ENCODE measurements at regions not wholly inside any gene's neighbourhood (a gene's known extent, or its start where the extent isn't known, plus 50 kb on each side); places are given as distances from the start of the nearest gene placed in this dataset.

- Histone ChIP-seq H3K36me3 (replicated peaks in 1 of 2; ENCODE audit: control insufficient read depth in 1 of 2, insufficient read depth in 2 of 2, low read length in 1 of 2) (no peaks in the 10 kb centered on the region), H3K79me2 (ENCODE audit: insufficient read depth) (peaks cover 57% of the 10 kb centered on the region; the same call in 1 of the 2 replicates), H3F3A (replicated peaks; ENCODE audit: insufficient read depth) (peaks cover 27% of the 10 kb centered on the region), H3K4me2 (peak overlapping the region; percentile 1; the same call in 1 of the 2 replicates), H3K9me2 (no peaks in the 10 kb centered on the region), H3K27me3 (ENCODE audit: insufficient read depth) (no peaks in the 10 kb centered on the region), H4K20me1 (ENCODE audit: insufficient read depth) (no peaks in the 10 kb centered on the region), H3K9ac (no peak overlapping the region), H3K9me3 (no peaks in the 10 kb centered on the region), H3K27ac (ENCODE audit: low read depth in 2 of 2, low read length in 1 of 2) (peak overlapping the region in 1 of 2 experiments; percentile 50; a peak in 2 of 4 replicates), H3K4me1 (ENCODE audit: control insufficient read depth in 1 of 2, insufficient read depth in 2 of 2, low read depth in 1 of 2, low read length in 1 of 2) (peaks cover 5 to 28% of the 10 kb centered on the region in 2 experiments; a peak in 3 of 4 replicates), H2AFZ (ENCODE audit: low read depth) (no peak overlapping the region), H3K4me3 (ENCODE audit: low read depth in 2 of 2, low read length in 1 of 2) (no peak overlapping the region)
- ChIA-PET CTCF (no interaction called here), POLR2A (no interaction called here)
- 73% methylated on average over 2 of the region's 2 CpGs for WGBS (ENCODE audit: low lambda C conversion rate)
- TF ChIP-seq MAX (IDR thresholded peaks at IDR 0.05; ENCODE audit: low read depth) = 0 out of 2 replicates have a peak, but pooled peaks have one; percentile 26
- no peak for TF ChIP-seq ZBTB33 (IDR thresholded peaks at IDR 0.05; ENCODE audit: borderline replicate concordance, low read depth)
- no peak for DNase-seq
Measured at GRCh38 chr2:216319771-216320170, 52.5 kb downstream of the MARCHF4 start.

GRCh38 chr2:216318521-216318874, 53.8 kb downstream of the MARCHF4 start:
- CTCF ChIA-PET = no interaction called here
- no peaks in the 10 kb centered on the region for H3K36me3 ChIP-seq (replicated peaks in 1 of 2; ENCODE audit: control insufficient read depth in 1 of 2, insufficient read depth in 2 of 2, low read length in 1 of 2)
- no peak overlapping the region for H2AFZ ChIP-seq (ENCODE audit: low read depth)
- H3K9ac ChIP-seq = no peak overlapping the region
- no peaks in the 10 kb centered on the region for H3K9me2 ChIP-seq
- H3K4me3 ChIP-seq (ENCODE audit: low read depth in 2 of 2, low read length in 1 of 2) = no peak overlapping the region
- H3K27ac ChIP-seq (ENCODE audit: low read depth in 2 of 2, low read length in 1 of 2) = peak overlapping the region in 1 of 2 experiments; percentile 50; a peak in 2 of 4 replicates
- WGBS (ENCODE audit: low lambda C conversion rate) = 75% methylated on average over 2 of the region's 2 CpGs
- H3K27me3 ChIP-seq (ENCODE audit: insufficient read depth) = no peaks in the 10 kb centered on the region
- no peaks in the 10 kb centered on the region for H3K9me3 ChIP-seq
- H3K4me1 ChIP-seq (ENCODE audit: control insufficient read depth in 1 of 2, insufficient read depth in 2 of 2, low read depth in 1 of 2, low read length in 1 of 2) = peaks cover 8 to 29% of the 10 kb centered on the region in 2 experiments
- POLR2A ChIA-PET = no interaction called here
- no peak overlapping the region for H3K4me2 ChIP-seq
- no peak for DNase-seq
- peaks cover 65% of the 10 kb centered on the region for H3K79me2 ChIP-seq (ENCODE audit: insufficient read depth)
- H4K20me1 ChIP-seq (ENCODE audit: insufficient read depth) = no peaks in the 10 kb centered on the region
- TF ChIP-seq POLR2AphosphoS5 (IDR thresholded peaks at IDR 0.05; ENCODE audit: low read depth, low read length) (no peak), NRF1 (IDR thresholded peaks at IDR 0.05; ENCODE audit: low read depth, low read length) (no peak), IRF3 (IDR thresholded peaks at IDR 0.05; ENCODE audit: low read depth, low read length) (no peak), JUND (IDR thresholded peaks at IDR 0.05) (no peak), FOXJ3 (CRISPR knock-in tag; IDR thresholded peaks at IDR 0.05) (no peak), ZBTB33 (IDR thresholded peaks at IDR 0.05; ENCODE audit: borderline replicate concordance, low read depth) (no peak), GATA2 (CRISPR knock-in tag; IDR thresholded peaks at IDR 0.05) (no peak), MAX (IDR thresholded peaks at IDR 0.05; ENCODE audit: low read depth) (no peak), YY1 (IDR thresholded peaks at IDR 0.05; ENCODE audit: low read depth) (no peak), USF1 (IDR thresholded peaks at IDR 0.05; ENCODE audit: borderline replicate concordance, low read depth) (no peak), RFX5 (IDR thresholded peaks at IDR 0.05; ENCODE audit: low read length) (no peak), GABPA (IDR thresholded peaks at IDR 0.05; ENCODE audit: low read depth) (no peak), EZH2phosphoT487 (IDR thresholded peaks at IDR 0.05; ENCODE audit: borderline replicate concordance, low read depth) (no peak), TEAD4 (IDR thresholded peaks at IDR 0.05; ENCODE audit: borderline replicate concordance, insufficient read depth) (no peak)
- peaks cover 28% of the 10 kb centered on the region for H3F3A ChIP-seq (replicated peaks; ENCODE audit: insufficient read depth)

All from SK-N-SH (cell line).